Pancreas (tissue), 10 donors: ENCODE measurements at regions not wholly inside any gene's neighbourhood (a gene's known extent, or its start where the extent isn't known, plus 50 kb on each side); places are given as distances from the start of the nearest gene placed in this dataset.
A peak's percentile ranks its signal among the peaks of the same experiment; 100 is the strongest.

Experiments used
- ATAC-seq, 4 donors: fragments of 200-7000 bp; cut with Tn5 transposase; one replicate each; pipeline versions ENCODE4 v1.8.0 to v1.9.1; 2020; ENCODE audit warnings: mild to moderate bottlenecking in 4 of 4, moderate library complexity in 4 of 4
- DNase-seq, 6 donors: peaks; one replicate each; pipeline ENCODE4 v3.0.0-alpha.2; 2020
- FAIRE-seq: peaks from 2 replicates; lab custom pipeline; 2012; peaks lifted over from hg19 to GRCh38; lab: Jason Lieb, UNC
- H3K27ac ChIP-seq, 4 donors: fragments of 200-600 bp; sonication (generic); 1 replicate in 3 of 4; 2 replicates in 1 of 4; pipeline versions ENCODE4 v1.5.0 to v1.8.0; 2020
- H3K27me3 ChIP-seq, 4 donors: fragments of 200-600 bp; one replicate each; pipeline ENCODE4 v1.8.0; 2021
- H3K36me3 ChIP-seq, 3 donors: fragments of 200-600 bp; sonication (generic) in 1 of 3; one replicate each; pipeline versions ENCODE4 v1.5.0 to v1.8.0; 2020 to 2021
- H3K4me1 ChIP-seq, 3 donors: fragments of 200-600 bp; one replicate each; pipeline ENCODE4 v1.8.0; 2021
- H3K4me3 ChIP-seq, 4 donors: fragments of 200-600 bp; sonication (generic) in 2 of 4; one replicate each; pipeline versions ENCODE4 v1.5.0 to v1.8.0; 2020 to 2021
- H3K9me3 ChIP-seq, 4 donors: fragments of 200-600 bp; one replicate each; pipeline ENCODE4 v1.8.0; 2021
- CTCF ChIP-seq, 4 donors: fragments of 200-600 bp; sonication (generic) in 3 of 4; IDR thresholded peaks; one replicate each; pipeline versions ENCODE4 v1.5.0 to v1.8.0; 2021; ENCODE audit warnings: antibody characterized with exemption in 4 of 4
- WGBS, 2 donors: extraction: QIAGEN DNeasy Blood & Tissue Kit; methylation state at CpG; one replicate each; pipeline ENCODE4 v1.1.7; 2013; 5-methylcytosine and 5-hydroxymethylcytosine counted together
- intact Hi-C, 3 donors: fragments of 100-400 bp; cut with DNase I; formaldehyde crosslinking; loops; one replicate each; pipeline versions ENCODE4 v1.11.1 to v1.14.2; 2022
- donor health status: healthy with polysubstance abuse.
- donor health status: DM: no; HTN: no; CAD: no; lungs with moderate emphysema.
- donor health status: DM: no; HTN: no; CAD: no.
- donor health status: control.
- donor health status: control.
- donor health status: Bipolar disorder and iron deficiency.
- donor health status: DM: yes; HTN: yes; CAD: no.
- donor health status: DM: no; HTN: no; CAD: no.
- donor health status: DM: no; HTN: no; CAD: no.
- donor health status: DM: yes; HTN: yes; CAD: no.

- intact Hi-C loops, result no loop called here
- FAIRE-seq (no peak), ATAC-seq (peak in 2 of 4 donors; percentile 18 to 35), DNase-seq (no peak)
- H3K27ac ChIP-seq, result no peak overlapping the region
- H3K36me3 ChIP-seq, result no peaks in the 10 kb centered on the region
- H3K27me3 ChIP-seq, result no peaks in the 10 kb centered on the region
- TF ChIP-seq CTCF (IDR thresholded peaks at IDR 0.05), result no peak
- H3K4me3 ChIP-seq, result no peak overlapping the region
- no peaks in the 10 kb centered on the region for H3K9me3 ChIP-seq
- no peaks in the 10 kb centered on the region for H3K4me1 ChIP-seq
- 36 to 43% methylated on average over 5 of the region's 5 CpGs for WGBS, 2 donors
These were observed 98.8 kb upstream of the BMPER start for GRCh38 chr7:33806298-33807154.

- H3K27me3 ChIP-seq, result no peaks in the 10 kb centered on the region
- no peaks in the 10 kb centered on the region for H3K9me3 ChIP-seq
- H3K4me3 ChIP-seq, result no peak overlapping the region
- no peak for TF ChIP-seq CTCF (IDR thresholded peaks at IDR 0.05)
- no peaks in the 10 kb centered on the region for H3K4me1 ChIP-seq
- ATAC-seq (no peak), DNase-seq (no peak), FAIRE-seq (no peak)
- 67 to 87% methylated on average over 5 of the region's 5 CpGs for WGBS, 2 donors
- H3K36me3 ChIP-seq, result no peaks in the 10 kb centered on the region
- intact Hi-C loops, result no loop called here
- H3K27ac ChIP-seq, result no peak overlapping the region
These were observed 98.2 kb upstream of the BMPER start for GRCh38 chr7:33807155-33807530.

- no peak for DNase-seq
- no peak for ATAC-seq
These were observed 97.4 kb upstream of the BMPER start for GRCh38 chr7:33807779-33808482.

GRCh38 chr7:33809228-33809627 is 96.1 kb upstream of the BMPER start:
- ATAC-seq (no peak), DNase-seq (no peak), FAIRE-seq (no peak)
- Histone ChIP-seq H3K4me3 (no peak overlapping the region), H3K4me1 (no peaks in the 10 kb centered on the region), H3K27me3 (no peaks in the 10 kb centered on the region), H3K27ac (no peak overlapping the region), H3K9me3 (no peaks in the 10 kb centered on the region), H3K36me3 (no peaks in the 10 kb centered on the region)
- intact Hi-C loops, result no loop called here
- TF ChIP-seq CTCF (IDR thresholded peaks at IDR 0.05), result no peak
- 55 to 73% methylated on average over 3 of the region's 3 CpGs for WGBS, 2 donors

More at GRCh38 chr7:33807779-33808482, 97.4 kb upstream of the BMPER start:
- H3K9me3 ChIP-seq, result no peaks in the 10 kb centered on the region
- H3K36me3 ChIP-seq, result no peaks in the 10 kb centered on the region
- H3K27ac ChIP-seq, result no peak overlapping the region
- WGBS, 2 donors, result 46 to 58% methylated on average over 10 of the region's 10 CpGs
- intact Hi-C loops, result no loop called here
- no peak for TF ChIP-seq CTCF (IDR thresholded peaks at IDR 0.05)
- no peaks in the 10 kb centered on the region for H3K27me3 ChIP-seq
- no peak overlapping the region for H3K4me3 ChIP-seq
- H3K4me1 ChIP-seq, result no peaks in the 10 kb centered on the region
- no peak for FAIRE-seq

- H3K4me1 ChIP-seq, result no peaks in the 10 kb centered on the region
- no peak for FAIRE-seq
- H3K36me3 ChIP-seq, result no peaks in the 10 kb centered on the region
- no peak for ATAC-seq
- no peak overlapping the region for H3K4me3 ChIP-seq
- no peaks in the 10 kb centered on the region for H3K9me3 ChIP-seq
- WGBS, 2 donors, result 91 to 93% methylated on average over 4 of the region's 4 CpGs
- no peaks in the 10 kb centered on the region for H3K27me3 ChIP-seq
- no peak for TF ChIP-seq CTCF (IDR thresholded peaks at IDR 0.05)
- intact Hi-C loops, result no loop called here
- H3K27ac ChIP-seq, result no peak overlapping the region
- no peak for DNase-seq
These were observed 95.0 kb upstream of the BMPER start for GRCh38 chr7:33810356-33810755.
